NCI-H748 (cell line): ENCODE measurements at regions not wholly inside any gene's neighbourhood (a gene's known extent, or its start where the extent isn't known, plus 50 kb on each side); places are given as distances from the start of the nearest gene placed in this dataset.

Experiments
- DNase-seq: peaks from one replicate; lab custom pipeline; 2025; ENCODE audit not compliant: unreplicated experiment; lab: John Stamatoyannopoulos, UW

DNA sequence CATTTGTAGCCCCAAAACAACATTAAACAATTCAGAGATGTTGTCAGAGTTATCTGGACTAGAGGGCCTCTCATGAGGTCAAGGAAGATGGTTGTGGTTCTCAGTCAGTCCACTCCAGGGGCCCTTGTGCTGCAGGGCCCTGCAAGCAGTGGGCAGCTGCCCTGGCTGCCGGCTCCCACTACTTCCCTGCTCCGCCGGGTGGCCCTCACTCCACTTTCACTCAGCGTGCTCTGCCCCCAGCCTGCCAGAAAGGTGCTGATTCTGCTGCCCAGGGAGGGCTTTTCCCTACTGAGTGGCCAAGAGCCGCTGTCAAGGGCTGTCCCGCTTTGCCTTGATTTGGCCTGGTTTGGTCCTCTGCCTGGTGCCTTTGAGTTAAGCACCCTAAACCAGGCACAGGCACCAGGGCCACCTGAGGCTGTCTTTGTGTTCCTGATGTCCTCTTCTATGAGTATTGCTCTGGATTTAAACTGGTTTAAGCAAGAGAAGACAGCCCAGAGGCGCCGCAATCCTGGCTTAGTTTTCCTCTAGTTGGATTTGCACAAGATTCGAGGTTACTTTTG, 117.2 kb downstream of the GADD45G start:
- DNase-seq: no peak

DNA sequence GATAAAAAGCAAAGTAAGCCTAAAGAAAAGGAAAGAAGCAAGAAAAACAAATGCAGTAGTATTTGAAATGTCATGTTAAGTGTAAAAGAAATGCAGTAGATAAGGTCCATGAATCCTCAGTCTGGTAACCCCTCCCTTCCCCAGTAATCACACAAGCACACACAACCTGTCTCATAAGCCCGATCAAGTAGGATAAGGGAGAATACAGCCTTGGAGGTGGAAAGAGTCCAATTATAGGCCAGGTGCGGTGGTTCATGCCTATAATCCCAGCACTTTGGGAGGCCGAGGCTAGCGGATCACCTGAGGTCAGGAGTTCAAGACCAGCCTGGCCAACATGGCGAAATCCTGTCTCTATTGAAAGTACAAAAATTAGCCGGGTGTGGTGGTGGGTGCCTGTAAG, 117.9 kb downstream of the GADD45G start:
- DNase-seq: no peak

DNA sequence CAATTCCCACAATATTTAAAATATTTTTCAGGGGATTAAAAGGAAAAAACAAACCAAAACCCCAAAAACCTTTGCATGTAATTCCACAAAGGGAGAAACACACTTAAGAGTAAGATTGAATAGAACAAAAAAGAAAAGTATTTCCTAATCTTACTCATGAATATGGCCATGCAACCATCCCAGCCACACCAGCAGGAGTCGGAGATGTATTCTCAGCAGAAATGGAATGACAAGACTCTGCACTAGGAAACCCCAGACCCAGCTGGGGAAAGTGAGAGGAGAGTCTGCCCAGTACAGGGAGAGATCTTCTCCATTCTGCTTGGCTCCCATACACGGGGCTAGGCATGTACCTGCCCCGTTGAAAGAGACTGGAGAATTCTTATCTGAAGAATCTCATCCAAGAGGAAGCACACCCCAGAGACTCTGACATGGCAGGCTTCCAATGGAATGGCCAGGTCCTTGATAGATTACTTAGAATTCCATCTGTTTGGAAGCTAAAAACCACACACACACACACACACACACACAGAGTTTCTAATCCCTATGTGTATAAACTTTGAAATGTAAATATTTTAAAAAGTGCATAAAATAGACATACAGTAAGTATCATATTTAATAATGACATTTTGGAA, 118.8 kb downstream of the GADD45G start:
- no peak for DNase-seq

DNA sequence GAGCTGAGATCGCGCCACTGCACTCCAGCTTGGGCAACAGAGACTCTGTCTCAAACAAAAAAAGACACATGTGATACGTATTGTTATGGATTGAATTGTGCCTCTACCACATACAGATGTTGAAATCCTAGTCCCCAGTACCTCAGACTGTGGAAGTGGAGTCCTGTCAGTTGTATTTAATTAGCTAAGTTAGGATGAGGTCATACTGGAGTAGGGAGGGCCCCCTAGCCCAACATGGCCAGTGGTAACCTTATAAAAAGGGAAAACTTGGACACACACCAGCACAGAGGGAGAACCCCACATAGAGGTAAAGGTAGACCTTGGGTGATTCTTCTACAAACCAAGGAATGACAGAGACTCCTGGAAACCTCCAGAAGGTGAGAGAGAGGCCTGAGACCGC, 119.8 kb downstream of the GADD45G start:
- no peak for DNase-seq

DNA sequence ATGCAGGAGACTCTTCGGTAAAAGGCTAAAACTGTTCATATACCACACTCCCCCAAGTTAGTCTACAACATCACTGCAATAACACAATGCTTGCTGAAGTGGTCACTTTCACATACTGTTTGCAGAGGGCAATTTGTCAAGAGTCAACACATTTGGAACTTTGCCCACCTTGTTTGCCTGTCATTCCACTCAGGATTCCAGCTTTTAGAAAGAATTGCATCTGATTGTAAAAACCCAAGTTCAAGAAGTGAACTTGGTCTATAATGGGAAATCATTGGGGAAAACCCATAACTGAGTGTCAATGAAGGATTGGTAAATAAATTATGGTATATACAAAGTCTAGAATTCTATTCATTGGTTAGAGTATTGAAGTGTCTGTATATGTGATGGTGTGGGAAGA, 120.5 kb downstream of the GADD45G start:
- DNase-seq: peak; percentile 9

DNA sequence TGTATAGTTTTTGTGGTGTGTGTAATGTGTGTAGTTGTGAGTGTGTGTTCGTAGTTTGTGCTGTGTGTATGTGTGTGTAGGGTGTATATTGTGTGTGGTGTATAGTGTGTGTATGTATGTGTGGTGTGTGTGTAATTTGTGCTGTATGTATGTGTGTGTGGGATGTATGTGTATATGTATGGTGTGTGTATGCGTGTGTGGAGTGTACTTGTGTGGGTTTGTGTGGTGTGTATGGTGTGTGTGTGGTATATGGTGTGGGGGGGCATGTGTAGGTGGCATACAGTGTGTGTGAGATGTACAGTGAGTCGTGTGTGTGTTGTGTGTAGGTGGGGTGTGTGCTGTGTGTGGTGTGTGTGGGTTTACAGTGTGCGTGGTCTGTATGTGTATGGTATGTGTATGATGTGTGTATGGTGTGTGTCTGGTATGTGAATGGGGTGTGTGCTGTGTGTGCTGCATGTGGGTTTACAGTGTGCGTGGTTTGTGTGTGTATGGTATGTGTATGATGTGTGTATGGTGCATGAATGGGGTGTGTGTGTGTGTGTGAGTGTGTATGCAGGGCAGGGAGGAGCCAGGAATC, 125.2 kb downstream of the GADD45G start:
- DNase-seq: no peak

DNA sequence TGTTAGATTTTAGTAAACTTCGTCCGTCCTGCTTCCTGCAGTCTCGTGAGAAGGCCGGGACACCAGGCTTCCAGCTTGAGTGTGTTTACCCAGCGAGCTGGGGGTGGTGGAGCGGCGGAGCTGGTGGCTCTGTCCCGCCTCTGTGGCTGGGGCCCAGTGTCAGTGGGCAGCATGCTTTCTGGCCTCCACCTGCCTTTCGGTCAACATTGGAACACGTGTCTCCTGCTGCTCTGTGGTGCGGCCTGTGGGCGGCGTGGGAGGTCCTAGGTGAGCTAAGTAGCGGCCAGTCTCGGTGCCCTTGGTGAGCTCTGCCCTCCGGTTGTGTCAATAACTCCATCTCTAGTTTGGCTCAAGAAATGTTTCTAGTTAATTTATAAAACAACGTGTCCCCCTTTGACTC, 125.9 kb downstream of the GADD45G start:
- DNase-seq: peak; percentile 95

DNA sequence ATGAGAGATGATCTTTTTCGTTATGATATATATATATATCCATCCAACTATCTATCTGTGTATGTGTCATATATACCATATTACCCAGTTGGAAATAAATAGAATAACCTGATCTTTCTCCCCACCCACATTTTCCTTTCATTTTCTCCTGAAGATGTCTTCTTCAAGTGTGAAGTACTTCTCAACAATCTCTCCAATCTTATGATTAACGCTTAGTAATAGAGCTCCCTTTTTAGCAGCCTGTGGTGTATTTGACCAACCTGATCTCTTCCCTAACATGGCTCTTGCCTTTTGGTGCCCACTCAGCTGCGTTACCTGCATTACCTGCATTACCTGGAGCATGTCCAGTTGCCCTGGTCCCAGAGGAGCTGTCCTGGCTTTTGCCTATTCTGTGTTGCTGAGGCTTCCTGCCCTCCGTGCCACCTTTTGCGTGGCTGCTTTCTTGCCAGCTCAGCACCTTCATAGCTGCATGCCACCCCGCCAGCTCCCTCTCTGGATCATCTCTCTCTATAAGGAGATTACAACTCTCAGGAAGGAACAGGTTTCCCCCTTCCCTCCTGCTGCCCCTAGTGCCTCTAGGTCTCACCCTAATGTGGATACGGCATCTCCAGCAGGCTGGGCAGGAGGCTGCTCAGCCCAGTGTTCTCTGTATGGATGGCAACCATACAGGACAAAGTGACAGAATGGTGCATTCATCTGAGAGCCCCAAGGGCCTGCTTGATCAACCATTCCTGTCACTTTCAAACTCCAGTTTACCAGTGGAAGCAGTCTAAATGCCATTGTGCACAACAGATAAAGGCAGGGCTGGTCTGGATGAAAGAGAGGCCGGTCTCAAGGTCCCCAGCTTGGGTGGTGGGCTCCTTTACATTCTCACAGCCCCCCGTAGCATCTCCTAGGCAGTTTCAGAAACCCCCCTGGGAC, 126.7 kb downstream of the GADD45G start:
- no peak for DNase-seq

DNA sequence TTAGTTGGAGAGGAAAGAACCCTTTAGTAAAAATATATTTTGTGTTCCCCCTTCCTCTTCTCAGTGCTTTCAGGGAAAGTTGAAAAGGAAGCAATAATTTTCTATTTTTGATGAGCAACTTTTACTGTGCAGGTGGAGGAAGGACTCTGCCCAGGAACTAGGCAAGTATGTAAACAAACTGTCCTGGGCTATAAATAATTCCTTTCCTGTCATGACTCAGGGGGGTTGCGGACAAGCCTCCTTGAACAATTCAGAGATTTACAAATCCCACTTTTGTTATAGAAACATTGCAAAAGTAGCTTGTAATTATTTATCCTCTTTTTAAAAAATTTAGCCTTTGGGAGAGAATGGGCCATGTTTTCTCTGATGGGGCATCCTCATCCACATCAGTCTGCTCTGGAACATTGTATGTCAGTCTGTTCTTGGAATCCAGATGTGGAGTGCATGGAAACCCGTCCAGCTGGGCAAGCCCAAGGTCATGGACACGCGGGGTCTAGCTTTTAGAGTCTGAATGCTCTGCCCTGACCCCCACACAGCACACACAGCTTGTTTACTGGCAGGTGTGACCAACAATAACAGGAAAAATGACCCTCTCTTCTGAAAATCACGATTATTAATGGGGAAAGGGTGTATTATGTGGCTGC, 127.6 kb downstream of the GADD45G start:
- peak; percentile 45 for DNase-seq

DNA sequence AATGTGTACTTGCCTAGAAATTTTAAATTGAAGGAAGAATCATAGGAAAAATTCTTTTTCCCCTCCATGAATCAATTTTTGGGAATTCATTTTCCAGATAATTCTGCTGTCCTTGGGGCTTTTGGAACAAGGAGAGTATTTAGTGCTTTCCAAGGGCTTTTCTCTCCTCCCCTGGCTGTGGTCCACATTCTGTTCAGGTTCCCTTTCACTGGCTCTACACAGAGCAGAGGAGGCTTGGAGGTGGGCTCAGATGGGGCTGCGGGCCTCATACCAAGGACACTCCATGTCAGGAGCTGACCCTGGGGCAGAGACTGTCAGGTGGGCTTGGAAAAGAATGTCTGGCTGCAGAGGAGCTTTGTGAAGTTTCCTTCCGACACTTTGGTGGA, 128.1 kb downstream of the GADD45G start:
- no peak for DNase-seq

DNA sequence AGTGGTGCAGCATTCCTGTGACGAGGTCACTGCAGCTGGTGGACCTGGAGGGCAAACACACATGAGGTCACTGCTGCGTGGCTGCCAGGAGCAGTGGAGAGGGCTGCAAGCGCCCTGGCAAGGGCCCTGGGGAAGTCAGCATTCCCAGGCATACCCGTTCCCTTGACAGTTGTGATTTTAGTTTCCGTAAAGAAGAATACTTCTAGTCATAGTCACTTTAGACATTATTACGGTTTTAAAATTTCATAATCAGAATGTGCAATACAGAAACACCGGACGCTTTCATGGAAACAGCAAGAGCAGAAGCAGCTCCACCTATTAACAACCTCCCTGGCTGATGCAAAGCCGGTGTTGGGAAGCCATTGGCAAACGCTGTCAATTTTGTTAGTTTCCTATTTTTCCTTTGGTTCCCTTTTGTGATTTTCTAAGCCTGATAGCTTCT, 129.8 kb downstream of the GADD45G start:
- DNase-seq: no peak

DNA sequence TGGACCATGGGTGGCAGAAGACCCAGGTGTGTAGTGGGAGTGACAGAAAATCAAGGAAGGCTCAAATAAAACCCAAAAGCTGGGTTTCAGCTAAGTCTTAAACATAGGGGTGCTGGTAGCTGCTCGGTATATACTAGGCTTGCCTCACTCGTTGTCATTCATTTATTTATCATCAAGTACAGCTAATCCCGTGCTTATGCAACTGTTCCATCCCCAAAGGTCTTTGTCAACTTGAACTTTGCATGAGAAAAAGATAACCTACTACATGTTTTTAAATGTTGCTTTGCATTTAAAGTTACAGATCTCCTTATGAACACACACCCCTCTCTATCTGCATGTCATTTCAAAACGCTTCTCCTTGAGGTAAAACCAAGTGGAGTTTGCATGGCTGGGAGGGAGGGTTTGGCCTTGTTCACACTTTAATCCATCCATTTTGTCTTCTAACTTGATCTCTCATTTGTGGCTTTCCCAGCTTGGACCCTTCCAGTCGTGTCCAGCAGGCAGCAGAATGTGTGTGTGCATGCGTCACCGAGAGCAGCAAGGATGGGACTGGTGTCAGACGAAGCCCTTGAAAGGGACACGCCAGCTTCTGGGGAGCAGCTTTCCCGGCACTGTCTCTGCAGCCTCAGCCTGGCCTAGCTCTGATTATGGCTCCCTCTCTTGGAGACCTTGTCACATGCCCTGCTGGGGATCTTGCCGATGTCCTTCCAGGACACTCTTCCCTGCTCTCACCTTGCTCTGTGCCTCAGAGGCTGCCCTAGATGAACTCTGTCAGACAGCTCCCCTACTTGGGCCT, 133.5 kb downstream of the GADD45G start:
- DNase-seq: no peak

DNA sequence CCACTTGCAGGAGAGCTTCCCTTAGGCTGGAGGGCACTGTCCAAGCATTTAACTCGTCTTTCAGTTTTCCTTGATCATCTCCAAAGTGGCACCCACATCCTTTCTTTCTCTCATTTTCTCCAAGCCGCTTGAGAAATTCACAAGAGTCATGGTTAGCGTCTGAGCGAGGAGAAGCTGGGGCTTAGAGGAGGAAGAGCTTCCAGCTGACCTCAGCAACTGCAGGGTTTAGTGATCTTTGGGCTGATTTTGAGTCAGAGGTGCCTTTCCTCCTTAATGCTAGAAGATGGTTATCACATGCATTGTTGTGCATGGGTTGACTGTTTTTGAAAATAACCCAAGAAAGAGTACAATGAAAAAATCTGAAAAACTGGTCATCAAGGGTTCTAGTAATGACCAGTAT, 134.7 kb downstream of the GADD45G start:
- DNase-seq: no peak

DNA sequence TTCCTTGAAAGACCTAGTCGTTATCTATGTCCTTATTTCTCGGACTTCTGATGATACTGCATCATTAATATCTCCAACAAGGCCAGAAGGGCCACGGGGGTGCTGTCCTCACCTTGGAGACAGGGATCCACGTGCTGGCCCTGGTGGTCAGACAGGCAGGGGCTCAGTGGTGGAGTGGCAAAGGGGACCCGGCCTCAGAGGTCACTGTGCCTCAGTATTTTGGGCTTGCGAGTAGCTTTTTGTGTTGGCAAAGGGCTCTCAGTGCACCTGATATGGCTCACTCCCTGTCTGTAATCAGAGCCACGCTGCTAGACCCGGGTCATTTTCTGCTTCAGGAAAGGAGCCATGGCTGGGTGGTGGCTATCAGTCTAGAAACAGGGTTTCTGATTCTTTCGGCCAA, 135.1 kb downstream of the GADD45G start:
- no peak for DNase-seq

DNA sequence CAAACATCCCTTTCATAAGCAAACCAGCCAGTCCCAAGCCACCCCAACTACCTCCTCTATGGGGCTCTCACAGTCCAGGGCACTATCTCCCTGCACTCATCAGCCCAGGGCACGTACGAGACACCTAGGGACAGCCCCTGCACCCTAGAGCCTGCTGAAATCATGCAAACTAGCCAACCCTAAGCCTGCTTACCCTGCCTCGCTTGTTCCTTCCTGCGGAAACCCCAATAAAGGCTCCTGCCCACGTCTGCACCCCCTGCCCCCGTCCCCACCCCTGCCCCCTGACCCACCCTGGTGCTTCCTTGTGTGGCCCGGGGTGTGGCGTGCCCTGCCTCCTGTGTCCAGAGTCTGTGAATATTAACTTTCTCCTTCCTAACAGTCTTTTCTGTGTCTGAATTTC, 135.9 kb downstream of the GADD45G start:
- no peak for DNase-seq

DNA sequence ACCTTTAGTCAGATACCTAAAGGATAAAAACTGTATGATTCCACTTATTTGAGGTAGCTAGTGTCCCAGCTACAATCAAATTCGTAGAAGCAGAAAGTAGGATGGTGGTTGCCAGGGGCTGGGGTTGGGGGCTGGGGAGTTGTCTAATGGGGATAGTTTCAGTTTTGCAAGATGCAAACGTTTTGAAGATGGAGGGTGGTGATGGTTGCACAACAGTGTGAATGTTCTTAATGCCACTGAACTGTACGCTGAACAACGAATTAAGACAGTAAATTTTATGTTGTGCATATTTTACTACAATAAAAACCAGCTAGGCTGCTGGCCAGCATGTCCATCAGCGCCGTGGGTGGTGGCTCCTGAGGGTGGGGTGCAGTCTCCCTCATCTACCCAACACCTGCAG, 137.8 kb downstream of the GADD45G start:
- no peak for DNase-seq

DNA sequence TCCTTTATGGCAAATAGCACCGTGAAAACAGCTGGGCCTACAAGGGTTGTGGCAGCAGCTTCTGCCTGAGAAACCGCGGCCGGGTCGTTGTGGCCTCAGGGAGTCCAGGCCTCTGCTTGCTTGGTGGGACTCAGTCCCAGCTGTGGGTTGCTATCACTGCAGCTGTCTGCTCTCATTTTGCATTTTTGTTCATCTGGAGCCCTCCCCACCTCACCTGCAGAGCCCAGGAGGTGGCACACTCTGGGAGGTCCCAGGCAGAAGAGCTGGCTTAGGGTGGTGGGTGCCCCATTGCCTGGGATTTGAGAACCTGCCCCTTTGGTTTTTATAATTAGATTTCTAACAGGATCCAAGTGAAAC, 138.4 kb downstream of the GADD45G start:
- DNase-seq: no peak

DNA sequence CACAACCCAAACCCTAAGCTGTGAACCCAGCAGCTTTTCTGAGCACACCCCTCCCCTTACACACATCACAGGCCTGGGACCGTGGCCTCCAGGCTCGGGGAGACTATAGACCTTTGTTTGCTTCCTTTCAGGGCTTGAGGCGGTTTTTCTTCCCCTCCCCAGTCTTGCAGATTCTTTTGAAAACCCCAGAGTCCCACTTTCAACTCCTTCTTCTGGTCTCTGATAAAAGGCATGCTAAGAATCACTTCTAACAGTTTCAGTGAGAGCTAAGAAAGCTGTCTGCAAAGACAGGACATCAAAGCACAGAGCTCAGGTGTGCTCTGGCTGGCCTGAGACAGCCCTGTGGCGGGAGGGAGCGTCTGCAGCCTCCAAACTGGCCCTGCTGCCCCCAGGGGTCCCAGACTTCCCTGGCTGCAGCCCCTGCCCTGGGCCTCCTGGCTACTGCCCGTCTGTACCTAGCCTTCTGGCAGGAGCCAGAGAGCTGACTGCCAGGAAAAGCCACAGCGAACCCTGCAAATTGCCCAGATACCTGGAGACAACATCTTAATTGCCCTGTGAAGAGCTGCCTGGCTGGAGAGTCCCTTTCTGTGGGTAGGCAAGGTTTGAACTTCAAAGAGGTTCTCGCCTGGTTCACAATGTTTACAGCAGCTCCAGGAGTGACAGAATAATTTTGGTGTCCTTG, 138.9 kb downstream of the GADD45G start:
- DNase-seq: no peak

DNA sequence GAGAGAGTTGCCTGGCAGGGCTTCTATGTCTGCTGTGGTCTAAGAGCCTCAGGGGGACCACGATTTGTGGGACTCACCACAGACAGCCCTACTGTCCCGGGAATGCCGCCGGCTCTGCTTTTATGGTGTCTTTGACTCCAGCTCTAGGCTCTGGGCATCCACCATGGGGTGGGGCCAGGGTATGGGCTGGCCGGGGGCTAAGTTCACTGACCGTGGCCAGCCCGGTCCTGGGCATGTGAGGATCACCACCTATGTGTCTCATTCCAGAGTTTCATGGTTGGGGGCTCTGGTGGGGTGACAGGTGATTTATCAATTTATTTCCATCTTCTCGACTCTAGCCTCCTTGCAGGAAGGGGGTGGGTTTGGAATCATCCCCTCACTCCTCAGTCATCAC, 139.4 kb downstream of the GADD45G start:
- no peak for DNase-seq

DNA sequence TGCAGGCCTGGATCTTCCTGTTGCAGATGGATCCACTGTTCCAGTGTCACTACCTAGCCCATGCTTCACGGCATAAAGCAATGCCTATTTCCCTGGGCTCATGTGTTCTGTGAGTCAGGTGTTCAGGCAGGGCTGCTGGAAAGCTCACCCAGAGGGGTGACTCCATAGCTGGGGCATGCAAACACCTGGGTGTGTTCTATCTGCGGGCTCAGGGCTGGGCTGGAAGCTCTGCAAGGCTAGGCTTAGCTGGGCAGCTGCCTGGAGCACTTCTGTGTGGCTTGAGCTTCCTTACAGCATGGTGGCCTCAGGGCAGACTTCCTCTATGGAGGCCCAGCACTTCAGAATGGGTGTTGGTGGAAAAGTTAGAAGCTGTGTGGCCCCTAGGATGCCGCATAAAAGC, 139.9 kb downstream of the GADD45G start:
- no peak for DNase-seq
